ENCODE measurements at regions not wholly inside any gene's neighbourhood (a gene's known extent, or its start where the extent isn't known, plus 50 kb on each side); places are given as distances from the start of the nearest gene placed in this dataset.

DNA sequence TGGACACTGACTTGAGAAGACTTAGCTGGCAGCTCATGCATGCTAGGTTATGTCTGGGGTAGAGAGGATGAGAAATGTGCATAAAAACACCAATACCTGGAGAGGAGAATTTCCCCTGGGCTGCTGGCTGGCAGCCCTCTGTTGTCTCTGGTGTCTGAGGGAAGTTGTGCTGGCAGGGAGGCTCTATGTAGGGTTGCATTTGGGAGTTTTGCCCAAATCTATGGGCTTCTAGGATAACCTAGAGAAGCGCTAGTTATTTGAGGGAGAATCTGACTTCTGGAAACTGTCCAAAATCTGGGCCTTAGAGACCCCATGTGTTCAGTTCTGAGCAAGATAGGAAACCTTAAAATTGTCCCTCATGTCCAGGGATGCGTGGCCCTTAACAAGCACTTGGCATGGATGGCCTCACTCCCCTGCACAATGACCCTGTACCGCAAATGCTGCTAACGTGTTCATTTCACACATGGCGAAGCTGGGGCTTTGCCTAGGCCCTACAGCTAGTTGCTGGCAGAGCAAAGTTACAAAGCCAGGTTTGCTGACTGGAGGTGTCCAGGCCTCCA, 70.3 kb upstream of the ATP2B2 start:
- TF ChIP-seq EP300 (IDR thresholded peaks at IDR 0.05) = no peak
- TF ChIP-seq POLR2AphosphoS5 (IDR thresholded peaks at IDR 0.05) = no peak
- no peak for TF ChIP-seq POLR2A (IDR thresholded peaks at IDR 0.05)
- TF ChIP-seq, protein P1, sequence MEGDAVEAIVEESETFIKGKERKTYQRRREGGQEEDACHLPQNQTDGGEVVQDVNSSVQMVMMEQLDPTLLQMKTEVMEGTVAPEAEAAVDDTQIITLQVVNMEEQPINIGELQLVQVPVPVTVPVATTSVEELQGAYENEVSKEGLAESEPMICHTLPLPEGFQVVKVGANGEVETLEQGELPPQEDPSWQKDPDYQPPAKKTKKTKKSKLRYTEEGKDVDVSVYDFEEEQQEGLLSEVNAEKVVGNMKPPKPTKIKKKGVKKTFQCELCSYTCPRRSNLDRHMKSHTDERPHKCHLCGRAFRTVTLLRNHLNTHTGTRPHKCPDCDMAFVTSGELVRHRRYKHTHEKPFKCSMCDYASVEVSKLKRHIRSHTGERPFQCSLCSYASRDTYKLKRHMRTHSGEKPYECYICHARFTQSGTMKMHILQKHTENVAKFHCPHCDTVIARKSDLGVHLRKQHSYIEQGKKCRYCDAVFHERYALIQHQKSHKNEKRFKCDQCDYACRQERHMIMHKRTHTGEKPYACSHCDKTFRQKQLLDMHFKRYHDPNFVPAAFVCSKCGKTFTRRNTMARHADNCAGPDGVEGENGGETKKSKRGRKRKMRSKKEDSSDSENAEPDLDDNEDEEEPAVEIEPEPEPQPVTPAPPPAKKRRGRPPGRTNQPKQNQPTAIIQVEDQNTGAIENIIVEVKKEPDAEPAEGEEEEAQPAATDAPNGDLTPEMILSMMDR (IDR thresholded peaks at IDR 0.05) = no peak
- WGBS, 2 donors (ENCODE audit: low coverage in 1 of 2) = 74% methylated on average over 2 of the region's 5 CpGs; no CpG with 5 or more reads in 1 of the 2 donors

DNA sequence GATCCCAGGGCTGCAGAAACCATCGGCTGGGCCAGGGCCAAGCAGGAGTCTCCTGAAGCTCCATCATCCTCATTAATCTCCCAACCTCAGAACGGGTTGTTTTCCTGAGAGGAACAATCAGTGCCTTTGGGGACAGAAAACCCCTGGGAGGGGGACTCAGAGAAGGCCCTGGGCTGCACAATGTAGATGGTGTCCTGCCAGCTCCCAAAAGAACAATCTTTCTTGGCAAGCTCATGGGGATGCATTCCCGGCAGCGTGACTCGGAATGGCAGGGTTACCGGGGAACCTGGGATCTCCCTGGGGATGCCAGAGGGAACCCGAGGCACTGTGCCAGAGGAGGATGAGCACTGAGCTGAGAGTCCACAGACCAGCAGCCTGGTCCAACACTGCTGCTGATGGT, 72.1 kb upstream of the ATP2B2 start:
- WGBS, 2 donors (ENCODE audit: low coverage in 1 of 2) = 43 to 80% methylated on average over 2 of the region's 7 CpGs
- no peak for TF ChIP-seq EP300 (IDR thresholded peaks at IDR 0.05)
- no peak for TF ChIP-seq POLR2A (IDR thresholded peaks at IDR 0.05)
- TF ChIP-seq, protein P1 (IDR thresholded peaks at IDR 0.05) = no peak
- no peak for TF ChIP-seq POLR2AphosphoS5 (IDR thresholded peaks at IDR 0.05)
- ATAC-seq = no peak

More for the DNA sequence above, 70.3 kb upstream of the ATP2B2 start:
- Histone ChIP-seq H3K4me1 (no peaks in the 10 kb centered on the region), H3K27me3 (peaks cover 35% of the 10 kb centered on the region), H3K27ac (no peak overlapping the region), H3K4me3 (no peak overlapping the region), H3K9me3 (no peaks in the 10 kb centered on the region), H3K36me3 (no peaks in the 10 kb centered on the region)
- no peak for ATAC-seq

DNA sequence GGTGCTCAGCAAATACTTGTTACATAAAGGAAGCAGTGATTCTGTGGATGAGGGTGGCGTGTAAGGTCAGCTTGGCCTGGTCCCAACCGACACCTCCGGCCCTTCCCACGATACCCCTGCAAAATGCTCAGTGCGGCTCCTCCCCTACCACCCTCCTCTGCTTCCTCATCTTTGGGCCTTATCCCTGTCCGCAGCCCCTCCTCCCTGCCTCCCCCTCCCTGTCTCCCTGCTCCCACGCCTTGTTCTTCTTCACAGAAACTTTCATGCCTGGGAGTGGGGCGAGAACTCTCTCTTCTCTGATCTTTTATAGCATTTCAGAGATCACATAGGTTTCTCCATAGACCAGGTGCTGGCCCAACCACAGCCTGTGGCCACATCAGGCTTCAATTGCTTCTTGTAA, 75.0 kb upstream of the ATP2B2 start:
- 57 to 60% methylated on average over 1 to 5 of the region's 8 CpGs for WGBS, 2 donors (ENCODE audit: low coverage in 1 of 2)
- Histone ChIP-seq H3K4me3 (no peak overlapping the region), H3K36me3 (no peaks in the 10 kb centered on the region), H3K4me1 (no peaks in the 10 kb centered on the region), H3K27me3 (peaks cover 38% of the 10 kb centered on the region), H3K9me3 (no peaks in the 10 kb centered on the region), H3K27ac (no peak overlapping the region)
- no peak for ATAC-seq
- TF ChIP-seq EP300 (IDR thresholded peaks at IDR 0.05) (no peak), POLR2A (IDR thresholded peaks at IDR 0.05) (no peak)
- TF ChIP-seq, protein P1 (IDR thresholded peaks at IDR 0.05) = no peak

More for the DNA sequence above, 72.1 kb upstream of the ATP2B2 start:
- Histone ChIP-seq H3K27me3 (peaks cover 26% of the 10 kb centered on the region), H3K4me3 (no peak overlapping the region), H3K4me1 (no peaks in the 10 kb centered on the region), H3K36me3 (no peaks in the 10 kb centered on the region), H3K27ac (no peak overlapping the region), H3K9me3 (no peaks in the 10 kb centered on the region)

DNA sequence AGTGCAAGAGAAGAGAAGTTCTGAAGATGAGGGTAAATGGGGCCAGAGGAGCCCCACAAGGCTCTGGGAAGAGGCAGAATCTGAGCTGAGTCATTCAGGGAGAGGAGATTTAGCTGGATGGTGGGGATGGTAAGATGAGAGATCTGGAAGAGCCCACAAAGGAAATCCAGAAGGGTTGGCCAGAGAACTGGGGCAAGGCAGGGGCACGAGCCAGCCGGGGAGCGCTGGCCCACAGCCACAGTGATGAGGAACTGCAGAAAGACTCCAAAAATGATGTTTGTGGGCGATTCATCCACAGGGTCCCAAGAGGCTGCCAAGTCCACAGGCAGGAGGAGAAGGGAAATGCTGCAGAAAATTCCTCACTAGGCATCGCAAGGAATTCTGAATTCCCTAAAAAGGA, 75.9 kb upstream of the ATP2B2 start:
- Histone ChIP-seq H3K4me1 (no peaks in the 10 kb centered on the region), H3K9me3 (no peaks in the 10 kb centered on the region), H3K4me3 (no peak overlapping the region), H3K27ac (no peak overlapping the region), H3K36me3 (no peaks in the 10 kb centered on the region), H3K27me3 (peaks cover 40% of the 10 kb centered on the region)
- TF ChIP-seq EP300 (IDR thresholded peaks at IDR 0.05) (no peak), POLR2A (IDR thresholded peaks at IDR 0.05) (no peak), POLR2AphosphoS5 (IDR thresholded peaks at IDR 0.05) (no peak)
- TF ChIP-seq, protein P1 (IDR thresholded peaks at IDR 0.05) = no peak
- 33 to 53% methylated on average over 1 to 5 of the region's 5 CpGs for WGBS, 2 donors (ENCODE audit: low coverage in 1 of 2)
- no peak for ATAC-seq

DNA sequence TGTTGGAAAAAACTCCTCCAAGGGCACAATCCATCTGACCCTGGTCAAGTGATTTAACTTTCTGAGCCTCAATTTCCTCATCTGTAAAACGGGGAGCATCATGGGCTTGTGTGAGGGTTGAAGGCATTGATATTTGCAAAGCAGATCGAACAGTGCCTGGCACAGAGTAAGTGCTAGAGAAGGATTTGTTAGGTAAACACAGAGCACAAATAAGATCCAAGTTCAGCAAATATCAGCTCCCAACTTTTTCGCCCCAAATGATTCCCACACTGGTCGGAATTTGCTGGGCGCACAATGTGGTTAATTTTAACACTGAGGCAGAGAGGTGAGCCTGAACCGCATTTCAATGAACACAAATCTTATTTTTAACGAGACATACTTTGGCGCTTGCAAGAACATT, 76.3 kb upstream of the ATP2B2 start:
- Histone ChIP-seq H3K9me3 (no peaks in the 10 kb centered on the region), H3K4me3 (no peak overlapping the region), H3K4me1 (no peaks in the 10 kb centered on the region), H3K27me3 (peaks cover 40% of the 10 kb centered on the region), H3K36me3 (no peaks in the 10 kb centered on the region), H3K27ac (no peak overlapping the region)
- no peak for ATAC-seq
- 57 to 85% methylated on average over 1 to 6 of the region's 8 CpGs for WGBS, 2 donors (ENCODE audit: low coverage in 1 of 2)
- TF ChIP-seq, protein P1 (IDR thresholded peaks at IDR 0.05) = no peak
- TF ChIP-seq POLR2AphosphoS5 (IDR thresholded peaks at IDR 0.05) = no peak
- no peak for TF ChIP-seq EP300 (IDR thresholded peaks at IDR 0.05)
- no peak for TF ChIP-seq POLR2A (IDR thresholded peaks at IDR 0.05)

Measured in gastroesophageal sphincter (tissue), 4 donors.